IMR-90 (cell line): ENCODE measurements at regions not wholly inside any gene's neighbourhood (a gene's known extent, or its start where the extent isn't known, plus 50 kb on each side); places are given as distances from the start of the nearest gene placed in this dataset.

Experiments used
- ATAC-seq: fragments of 200-7000 bp; cut with Tn5 transposase; 2 replicates; pipeline ENCODE4 v1.9.1; 2020; ENCODE audit warnings: low read depth, mild to moderate bottlenecking, moderate library complexity
- BruUV-seq: library from RNA; stranded (reverse); fragments of 400-500 nt; replicated peaks from 2 replicates; lab custom pipeline; 2021; lab: Mats Ljungman, UMichigan
- CTCF ChIA-PET: fragments of 300-600 bp; formaldehyde crosslinking; extraction: SDS; loops from one replicate; lab custom pipeline; 2021; ENCODE audit warnings: antibody characterized with exemption; lab: Yijun Ruan, JAX
- POLR2A ChIA-PET: fragments of 300-600 bp; sonication (Branson Sonifier 250); formaldehyde crosslinking; loops from one replicate; lab custom pipeline; 2022; ENCODE audit warnings: antibody characterized with exemption; ENCODE audit not compliant: unreplicated experiment; lab: Charles Lee
- DNase-seq: peaks from one replicate; pipeline ENCODE4 v3.0.0; 2013
- H2AFZ ChIP-seq: replicated peaks from 2 replicates; pipeline ENCODE3; 2013; ENCODE audit warnings: low read length, mild to moderate bottlenecking; ENCODE audit not compliant: poor library complexity
- H2AK5ac ChIP-seq: 2 replicates; pipeline ENCODE4 v1.6.1; 2013; ENCODE audit warnings: low read depth, low read length, inconsistent platforms
- H2AK9ac ChIP-seq: replicated peaks from 2 replicates; pipeline ENCODE3; 2013; ENCODE audit warnings: mild to moderate bottlenecking, low read depth, low read length, moderate library complexity; ENCODE audit not compliant: poor library complexity
- H2BK120ac ChIP-seq: 2 replicates; pipeline ENCODE4 v1.6.1; 2013; ENCODE audit warnings: low read depth, low read length, inconsistent platforms
- H2BK15ac ChIP-seq: 3 replicates; pipeline ENCODE4 v1.6.1; 2013; ENCODE audit warnings: low read depth, low read length, inconsistent platforms
- H2BK20ac ChIP-seq: 2 replicates; pipeline ENCODE4 v1.6.1; 2013; ENCODE audit warnings: low read depth, mild to moderate bottlenecking, inconsistent platforms, low read length, moderate library complexity
- H2BK5ac ChIP-seq: 2 replicates; pipeline ENCODE4 v1.6.1; 2013; ENCODE audit warnings: mild to moderate bottlenecking, low read depth, low read length, inconsistent platforms; ENCODE audit not compliant: poor library complexity, severe bottlenecking
- H3K14ac ChIP-seq: replicated peaks from 2 replicates; pipeline ENCODE4 v1.6.1; 2013; ENCODE audit warnings: low read depth, low read length, inconsistent platforms
- H3K18ac ChIP-seq: 2 replicates; pipeline ENCODE4 v1.6.1; 2013; ENCODE audit warnings: low read depth, low read length, control low read depth
- H3K23ac ChIP-seq: 2 replicates; pipeline ENCODE4 v1.6.1; 2013; ENCODE audit warnings: low read depth, low read length, inconsistent platforms
- H3K27ac ChIP-seq: 2 replicates; pipeline ENCODE4 v1.5.1; 2013; ENCODE audit warnings: mild to moderate bottlenecking, control low read depth, low read length; ENCODE audit not compliant: insufficient read depth
- H3K27me3 ChIP-seq: 2 replicates; pipeline ENCODE4 v1.6.1; 2013; ENCODE audit warnings: low read length; ENCODE audit not compliant: control insufficient read depth, insufficient read depth
- H3K36me3 ChIP-seq: 2 replicates; pipeline ENCODE4 v1.6.1; 2013; ENCODE audit warnings: low read length, mixed read lengths; ENCODE audit not compliant: control insufficient read depth, insufficient read depth
- H3K4ac ChIP-seq: 2 replicates; pipeline ENCODE4 v1.6.1; 2013; ENCODE audit warnings: low read depth, low read length, inconsistent platforms
- H3K4me1 ChIP-seq: 2 replicates; pipeline ENCODE4 v1.6.1; 2013; ENCODE audit warnings: low read length, mixed read lengths; ENCODE audit not compliant: control insufficient read depth, insufficient read depth
- H3K4me2 ChIP-seq: 2 replicates; pipeline ENCODE4 v1.6.1; 2013; ENCODE audit warnings: low read depth, mild to moderate bottlenecking, control low read depth, low read length, moderate library complexity
- H3K4me3 ChIP-seq: 2 replicates; pipeline ENCODE4 v1.5.1; 2013; ENCODE audit warnings: low read depth, mild to moderate bottlenecking, control low read depth, low read length, moderate library complexity; ENCODE audit not compliant: insufficient read depth
- H3K56ac ChIP-seq: 2 replicates; pipeline ENCODE4 v1.6.1; 2013; ENCODE audit warnings: low read length, inconsistent platforms; ENCODE audit not compliant: insufficient read depth; ENCODE audit errors: extremely low read depth
- H3K79me1 ChIP-seq, 2 experiments: 2 replicates each; pipeline ENCODE4 v1.6.1; 2013; ENCODE audit warnings: low read length in 2 of 2, inconsistent platforms in 1 of 2, low read depth in 1 of 2
- H3K9ac ChIP-seq: 2 replicates; pipeline ENCODE4 v1.6.1; 2013; ENCODE audit warnings: low read depth, low read length, control low read depth
- H3K9me1 ChIP-seq: 2 replicates; pipeline ENCODE4 v1.6.1; 2013; ENCODE audit warnings: low read length, inconsistent platforms; ENCODE audit not compliant: insufficient read depth
- H3K9me3 ChIP-seq: 2 replicates; pipeline ENCODE4 v1.6.1; 2013; ENCODE audit warnings: low read length; ENCODE audit not compliant: control insufficient read depth, insufficient read depth
- H4K20me1 ChIP-seq: 2 replicates; pipeline ENCODE4 v1.6.1; 2013; ENCODE audit warnings: low read length, inconsistent platforms; ENCODE audit not compliant: insufficient read depth
- H4K5ac ChIP-seq: 2 replicates; pipeline ENCODE4 v1.6.1; 2013; ENCODE audit warnings: mild to moderate bottlenecking, low read depth, low read length, control low read depth
- H4K8ac ChIP-seq, 2 experiments: 2 replicates each; pipeline ENCODE4 v1.6.1; 2013; ENCODE audit warnings: low read depth in 2 of 2, low read length in 2 of 2, control low read depth in 1 of 2, inconsistent platforms in 1 of 2
- H4K91ac ChIP-seq: 2 replicates; pipeline ENCODE4 v1.6.1; 2013; ENCODE audit warnings: low read depth, low read length, inconsistent platforms; ENCODE audit not compliant: insufficient read depth
- BHLHE40 ChIP-seq: fragments of 150-350 bp; IDR thresholded peaks from 2 replicates; pipeline ENCODE4 v1.6.1; 2016; ENCODE audit warnings: mild to moderate bottlenecking, low read depth, low read length
- CEBPB ChIP-seq: IDR thresholded peaks from 2 replicates; pipeline ENCODE4 v1.6.1; 2012; ENCODE audit warnings: low read depth, low read length, improper control_type of control experiment
- CHD1 ChIP-seq: IDR thresholded peaks from 2 replicates; pipeline ENCODE4 v1.6.1; 2012; ENCODE audit warnings: low read depth, low read length, improper control_type of control experiment
- ELK1 ChIP-seq: fragments of 150-350 bp; IDR thresholded peaks from 2 replicates; pipeline ENCODE4 v1.6.1; 2016; ENCODE audit warnings: low read depth, mild to moderate bottlenecking, low read length, moderate library complexity, borderline replicate concordance
- FOS ChIP-seq: fragments of 150-350 bp; IDR thresholded peaks from 2 replicates; pipeline ENCODE4 v1.6.1; 2016; ENCODE audit warnings: low read depth, low read length
- MAFK ChIP-seq: IDR thresholded peaks from 2 replicates; pipeline ENCODE4 v1.6.1; 2012; ENCODE audit warnings: low read depth, low read length, improper control_type of control experiment
- MAZ ChIP-seq: IDR thresholded peaks from 2 replicates; pipeline ENCODE4 v1.6.1; 2012; ENCODE audit warnings: low read depth, mild to moderate bottlenecking, low read length, improper control_type of control experiment, moderate library complexity, borderline replicate concordance
- MXI1 ChIP-seq: IDR thresholded peaks from 2 replicates; pipeline ENCODE4 v1.6.1; 2012; ENCODE audit warnings: low read depth, mild to moderate bottlenecking, low read length, moderate library complexity, borderline replicate concordance
- NFE2L2 ChIP-seq: fragments of 150-350 bp; IDR thresholded peaks from 2 replicates; pipeline ENCODE4 v1.6.1; 2016; ENCODE audit warnings: low read depth, mild to moderate bottlenecking, low read length
- POLR2A ChIP-seq: IDR thresholded peaks from 2 replicates; pipeline ENCODE4 v1.6.1; 2012; ENCODE audit warnings: mild to moderate bottlenecking, low read depth, low read length
- RCOR1 ChIP-seq: IDR thresholded peaks from 2 replicates; pipeline ENCODE4 v1.6.1; 2012; ENCODE audit warnings: mild to moderate bottlenecking, low read length, improper control_type of control experiment; ENCODE audit not compliant: insufficient replicate concordance
- SMC3 ChIP-seq: fragments of 150-350 bp; IDR thresholded peaks from 2 replicates; pipeline ENCODE4 v1.6.1; 2016; ENCODE audit warnings: low read depth, mild to moderate bottlenecking, antibody characterized with exemption, low read length, moderate library complexity
- USF2 ChIP-seq: fragments of 150-350 bp; IDR thresholded peaks from 2 replicates; pipeline ENCODE4 v1.6.1; 2017; ENCODE audit warnings: mild to moderate bottlenecking, antibody characterized with exemption, low read length, low read depth
- WGBS, 2 experiments: methylation state at CpG; one replicate each; pipeline versions ENCODE4 v1.1.5 to v1.1.7; 2013; ENCODE audit warnings: missing lambda C conversion rate in 2 of 2; ENCODE audit not compliant: insufficient read length in 1 of 2; ENCODE audit errors: extremely low coverage in 2 of 2; 5-methylcytosine and 5-hydroxymethylcytosine counted together
- dilution Hi-C: fragments of 300-500 bp; cut with HindIII; formaldehyde crosslinking; loops from one replicate; pipeline ENCODE4 v1.14.3; 2018; ENCODE audit warnings: low sequenced_read_pairs; ENCODE audit not compliant: unreplicated experiment
- in situ Hi-C: fragments of 300-500 bp; cut with MboI; formaldehyde crosslinking; loops from 3 replicates; pipeline ENCODE4 v1.14.3; 2019; ENCODE audit warnings: low sequenced_read_pairs, inconsistent platforms, mixed read lengths
- intact Hi-C: fragments of 100-400 bp; cut with micrococcal nuclease; formaldehyde crosslinking; loops from 2 replicates; pipeline ENCODE4 v1.10.0; 2022

GRCh38 chr3:36282766-36283165 is 97.5 kb upstream of the STAC start:
- in situ Hi-C loops (no loop called here), intact Hi-C loops (no loop called here), dilution Hi-C loops (no loop called here)
- Histone ChIP-seq H3K27me3 (no peaks in the 10 kb centered on the region), H3K27ac (no peak overlapping the region), H3K14ac (no peak overlapping the region), H2BK5ac (no peak overlapping the region), H4K91ac (no peak overlapping the region), H2AFZ (no peak overlapping the region), H3K4ac (no peak overlapping the region), H2BK20ac (no peak overlapping the region), H3K4me1 (no peaks in the 10 kb centered on the region), H2AK9ac (no peak overlapping the region), H3K9me1 (no peaks in the 10 kb centered on the region), H4K8ac (no peak overlapping the region), H3K18ac (no peak overlapping the region), H3K4me3 (no peak overlapping the region), H3K56ac (no peak overlapping the region), H3K79me1 (no peaks in the 10 kb centered on the region), H3K23ac (no peak overlapping the region), H4K20me1 (no peaks in the 10 kb centered on the region), H3K9me3 (peaks cover 2% of the 10 kb centered on the region; the same call in 1 of the 2 replicates), H4K5ac (no peak overlapping the region), H2AK5ac (no peak overlapping the region), H3K36me3 (no peaks in the 10 kb centered on the region), H3K4me2 (no peak overlapping the region), H3K9ac (no peak overlapping the region), H2BK120ac (no peak overlapping the region), H2BK15ac (no peak overlapping the region)
- POLR2A ChIA-PET: no interaction called here
- ATAC-seq (no peak), DNase-seq (no peak)
- BruUV-seq: no TSS peak
- no CpG with 5 or more reads among the region's 3 CpGs for WGBS, 2 experiments
- CTCF ChIA-PET: no interaction called here
- TF ChIP-seq FOS (no peak), MAFK (no peak), NFE2L2 (no peak), ELK1 (no peak), RCOR1 (no peak), SMC3 (no peak), CHD1 (no peak), POLR2A (no peak), MXI1 (no peak), USF2 (no peak), CEBPB (no peak), BHLHE40 (no peak), MAZ (no peak)
